Thyroid gland (tissue), 4 donors: ENCODE measurements at regions not wholly inside any gene's neighbourhood (a gene's known extent, or its start where the extent isn't known, plus 50 kb on each side); places are given as distances from the start of the nearest gene placed in this dataset.

Experiments used
- DNase-seq, 2 donors: peaks; one replicate each; pipeline ENCODE4 v3.0.0-alpha.2; 2019
- H3K27ac ChIP-seq, 3 donors: fragments of 200-600 bp; sonication (generic); 1 replicate in 2 of 3; 2 replicates in 1 of 3; pipeline ENCODE4 v1.5.1; 2016 to 2019; ENCODE audit warnings: mild to moderate bottlenecking in 1 of 3, moderate library complexity in 1 of 3
- H3K27me3 ChIP-seq: fragments of 200-600 bp; sonication (generic); one replicate; pipeline ENCODE4 v1.5.1; 2019
- H3K36me3 ChIP-seq, 2 donors: fragments of 200-600 bp; sonication (generic); one replicate each; pipeline ENCODE4 v1.5.1; 2016 to 2019
- H3K4me1 ChIP-seq, 2 donors: fragments of 200-600 bp; sonication (generic); one replicate each; pipeline ENCODE4 v1.5.1; 2017 to 2019
- H3K4me3 ChIP-seq, 3 donors: fragments of 200-600 bp; sonication (generic); replicated peaks in 1 of 3; 1 replicate in 2 of 3; 2 replicates in 1 of 3; pipeline ENCODE4 v1.5.1; 2016; ENCODE audit warnings: mild to moderate bottlenecking in 1 of 3
- H3K9me3 ChIP-seq: fragments of 200-600 bp; sonication (generic); one replicate; pipeline ENCODE4 v1.5.1; 2017
- CTCF ChIP-seq, 6 experiments: fragments of 200-600 bp in 3 of 6; fragments of 450-650 bp in 3 of 6; sonication (generic) in 3 of 6; IDR thresholded peaks; one replicate each; pipeline ENCODE4 v1.5.1; 2016 to 2019; ENCODE audit warnings: antibody characterized with exemption in 6 of 6, mild to moderate bottlenecking in 2 of 6, inconsistent platforms in 1 of 6, moderate library complexity in 1 of 6
- POLR2A ChIP-seq, 2 donors: fragments of 450-650 bp; IDR thresholded peaks; one replicate each; pipeline ENCODE4 v1.6.1; 2017; ENCODE audit warnings: antibody characterized with exemption in 2 of 2, mild to moderate bottlenecking in 2 of 2, moderate library complexity in 1 of 2
- WGBS, 2 donors: methylation state at CpG; one replicate each; pipeline ENCODE4 v1.1.5; 2017; 5-methylcytosine and 5-hydroxymethylcytosine counted together
- intact Hi-C: fragments of 100-400 bp; cut with DNase I; formaldehyde crosslinking; loops from one replicate; pipeline ENCODE4 v1.15.1; 2023

GRCh38 chr7:155360495-155361345, 63.0 kb downstream of the INSIG1 start:
- no peak for DNase-seq
- intact Hi-C loops, result no loop called here
- Histone ChIP-seq H3K4me3 (no peak overlapping the region), H3K36me3 (no peaks in the 10 kb centered on the region), H3K27me3 (no peaks in the 10 kb centered on the region), H3K9me3 (no peaks in the 10 kb centered on the region), H3K4me1 (no peaks in the 10 kb centered on the region), H3K27ac (no peak overlapping the region)
- WGBS, 2 donors, result 45 to 50% methylated on average over 18 to 20 of the region's 20 CpGs
- TF ChIP-seq CTCF (IDR thresholded peaks at IDR 0.05) (no peak), POLR2A (IDR thresholded peaks at IDR 0.05) (no peak)

- no peak for DNase-seq
- TF ChIP-seq POLR2A (IDR thresholded peaks at IDR 0.05) (no peak), CTCF (IDR thresholded peaks at IDR 0.05) (no peak)
- H3K27ac ChIP-seq, result no peak overlapping the region
- 51 to 66% methylated on average over 12 of the region's 12 CpGs for WGBS, 2 donors
- no peaks in the 10 kb centered on the region for H3K9me3 ChIP-seq
- H3K4me1 ChIP-seq, result no peaks in the 10 kb centered on the region
- H3K27me3 ChIP-seq, result no peaks in the 10 kb centered on the region
- intact Hi-C loops, result no loop called here
- no peaks in the 10 kb centered on the region for H3K36me3 ChIP-seq
- no peak overlapping the region for H3K4me3 ChIP-seq
Measured at GRCh38 chr7:155361346-155361680, 63.6 kb downstream of the INSIG1 start.

- intact Hi-C loops, result no loop called here
- DNase-seq, result no peak
- TF ChIP-seq CTCF (IDR thresholded peaks at IDR 0.05) (no peak), POLR2A (IDR thresholded peaks at IDR 0.05) (no peak)
- H3K36me3 ChIP-seq, result no peaks in the 10 kb centered on the region
- H3K27me3 ChIP-seq, result no peaks in the 10 kb centered on the region
- H3K27ac ChIP-seq, result no peak overlapping the region
- H3K4me3 ChIP-seq, result no peak overlapping the region
- 90 to 91% methylated on average over 7 of the region's 7 CpGs for WGBS, 2 donors
- no peaks in the 10 kb centered on the region for H3K4me1 ChIP-seq
- no peaks in the 10 kb centered on the region for H3K9me3 ChIP-seq
Measured at GRCh38 chr7:155361947-155362346, 64.3 kb downstream of the INSIG1 start.

GRCh38 chr7:155362380-155363145, 64.9 kb downstream of the INSIG1 start:
- no peak overlapping the region for H3K27ac ChIP-seq
- H3K4me1 ChIP-seq, result no peaks in the 10 kb centered on the region
- intact Hi-C loops, result no loop called here
- H3K36me3 ChIP-seq, result no peaks in the 10 kb centered on the region
- DNase-seq, result no peak
- H3K4me3 ChIP-seq, result no peak overlapping the region
- H3K9me3 ChIP-seq, result no peaks in the 10 kb centered on the region
- no peaks in the 10 kb centered on the region for H3K27me3 ChIP-seq
- TF ChIP-seq POLR2A (IDR thresholded peaks at IDR 0.05), result no peak
- TF ChIP-seq CTCF (IDR thresholded peaks at IDR 0.05), result no peak
- 78 to 80% methylated on average over 6 to 11 of the region's 11 CpGs for WGBS, 2 donors

GRCh38 chr7:155363146-155363539, 65.5 kb downstream of the INSIG1 start:
- TF ChIP-seq CTCF (IDR thresholded peaks at IDR 0.05), result no peak
- no peaks in the 10 kb centered on the region for H3K4me1 ChIP-seq
- no peaks in the 10 kb centered on the region for H3K27me3 ChIP-seq
- H3K9me3 ChIP-seq, result no peaks in the 10 kb centered on the region
- H3K4me3 ChIP-seq, result no peak overlapping the region
- H3K27ac ChIP-seq, result no peak overlapping the region
- no peak for DNase-seq
- intact Hi-C loops, result no loop called here
- H3K36me3 ChIP-seq, result no peaks in the 10 kb centered on the region
- WGBS, 2 donors, result 93% methylated on average over 9 of the region's 9 CpGs
